Esophagus squamous epithelium (tissue), 5 donors: ENCODE measurements at regions not wholly inside any gene's neighbourhood (a gene's known extent, or its start where the extent isn't known, plus 50 kb on each side); places are given as distances from the start of the nearest gene placed in this dataset.

Experiments
- DNase-seq: peaks from one replicate; lab custom pipeline; 2025; lab: John Stamatoyannopoulos, UW
- H3K27ac ChIP-seq, 4 donors: fragments of 200-600 bp; sonication (generic); one replicate each; pipeline ENCODE4 v1.5.1; 2016 to 2019; ENCODE audit warnings: mild to moderate bottlenecking in 1 of 4
- H3K27me3 ChIP-seq, 4 donors: fragments of 200-600 bp; sonication (generic); 1 replicate in 3 of 4; 2 replicates in 1 of 4; pipeline versions ENCODE4 v1.5.1 to v1.6.0; 2017 to 2021; ENCODE audit warnings: antibody characterized with exemption in 1 of 4
- H3K36me3 ChIP-seq, 3 donors: fragments of 200-600 bp; sonication (generic); one replicate each; pipeline ENCODE4 v1.5.1; 2016 to 2019
- H3K4me1 ChIP-seq, 3 donors: fragments of 200-600 bp; sonication (generic); one replicate each; pipeline ENCODE4 v1.5.1; 2017 to 2019
- H3K4me3 ChIP-seq, 4 donors: fragments of 200-600 bp; sonication (generic); 1 replicate in 3 of 4; 2 replicates in 1 of 4; pipeline ENCODE4 v1.5.1; 2016 to 2019; ENCODE audit warnings: mild to moderate bottlenecking in 2 of 4, moderate library complexity in 1 of 4
- H3K9me3 ChIP-seq, 3 donors: fragments of 200-600 bp; sonication (generic); one replicate each; pipeline ENCODE4 v1.5.1; 2016 to 2019
- POLR2A ChIP-seq, 4 donors: fragments of 450-650 bp; IDR thresholded peaks; one replicate each; pipeline ENCODE4 v1.6.1; 2017; ENCODE audit warnings: antibody characterized with exemption in 4 of 4, mild to moderate bottlenecking in 4 of 4, moderate library complexity in 3 of 4
- WGBS, 2 donors: methylation state at CpG; one replicate each; pipeline ENCODE4 v1.1.5; 2018; 5-methylcytosine and 5-hydroxymethylcytosine counted together
- intact Hi-C: fragments of 100-400 bp; cut with DNase I; formaldehyde crosslinking; loops from one replicate; pipeline ENCODE4 v1.15.0; 2022
- TF ChIP-seq, protein P1 (sequence below), 6 experiments: fragments of 450-650 bp in 4 of 6; fragments of 200-600 bp in 2 of 6; sonication (generic) in 2 of 6; IDR thresholded peaks; one replicate each; pipeline ENCODE4 v1.5.1; 2016 to 2019; ENCODE audit warnings: antibody characterized with exemption in 6 of 6, mild to moderate bottlenecking in 4 of 6, moderate library complexity in 4 of 6
- donor health status: DM: yes; HTN: yes; CAD: no.

DNA sequence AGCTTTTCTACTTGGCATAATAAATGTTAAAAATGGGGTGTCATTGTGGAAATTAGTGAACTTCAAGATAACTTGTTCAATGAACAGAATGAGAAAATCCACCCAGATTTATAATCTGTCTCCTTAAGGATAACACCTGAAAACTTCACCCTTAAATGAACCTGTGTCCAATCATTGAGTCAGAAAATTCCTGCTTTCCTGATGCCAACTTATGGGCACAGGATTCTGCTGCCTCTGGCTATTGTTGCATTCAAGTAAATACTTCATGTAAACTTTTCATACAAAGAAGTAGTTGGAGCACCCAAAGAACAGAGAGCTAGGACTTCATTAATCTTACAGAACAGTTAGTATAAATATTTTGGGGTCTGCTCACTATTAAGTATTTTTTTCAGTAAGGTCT is 98.9 kb upstream of the PLEKHA5 start:
- no peaks in the 10 kb centered on the region for H3K27me3 ChIP-seq
- no peak overlapping the region for H3K27ac ChIP-seq
- no peaks in the 10 kb centered on the region for H3K9me3 ChIP-seq
- no peak overlapping the region for H3K4me3 ChIP-seq
- intact Hi-C loops: no loop called here
- no peaks in the 10 kb centered on the region for H3K36me3 ChIP-seq
- TF ChIP-seq POLR2A (IDR thresholded peaks at IDR 0.05): no peak
- TF ChIP-seq, protein P1, sequence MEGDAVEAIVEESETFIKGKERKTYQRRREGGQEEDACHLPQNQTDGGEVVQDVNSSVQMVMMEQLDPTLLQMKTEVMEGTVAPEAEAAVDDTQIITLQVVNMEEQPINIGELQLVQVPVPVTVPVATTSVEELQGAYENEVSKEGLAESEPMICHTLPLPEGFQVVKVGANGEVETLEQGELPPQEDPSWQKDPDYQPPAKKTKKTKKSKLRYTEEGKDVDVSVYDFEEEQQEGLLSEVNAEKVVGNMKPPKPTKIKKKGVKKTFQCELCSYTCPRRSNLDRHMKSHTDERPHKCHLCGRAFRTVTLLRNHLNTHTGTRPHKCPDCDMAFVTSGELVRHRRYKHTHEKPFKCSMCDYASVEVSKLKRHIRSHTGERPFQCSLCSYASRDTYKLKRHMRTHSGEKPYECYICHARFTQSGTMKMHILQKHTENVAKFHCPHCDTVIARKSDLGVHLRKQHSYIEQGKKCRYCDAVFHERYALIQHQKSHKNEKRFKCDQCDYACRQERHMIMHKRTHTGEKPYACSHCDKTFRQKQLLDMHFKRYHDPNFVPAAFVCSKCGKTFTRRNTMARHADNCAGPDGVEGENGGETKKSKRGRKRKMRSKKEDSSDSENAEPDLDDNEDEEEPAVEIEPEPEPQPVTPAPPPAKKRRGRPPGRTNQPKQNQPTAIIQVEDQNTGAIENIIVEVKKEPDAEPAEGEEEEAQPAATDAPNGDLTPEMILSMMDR (IDR thresholded peaks at IDR 0.05): no peak
- DNase-seq: no peak
- peaks cover 0 to 8% (median 0%) of the 10 kb centered on the region in 3 donors for H3K4me1 ChIP-seq

DNA sequence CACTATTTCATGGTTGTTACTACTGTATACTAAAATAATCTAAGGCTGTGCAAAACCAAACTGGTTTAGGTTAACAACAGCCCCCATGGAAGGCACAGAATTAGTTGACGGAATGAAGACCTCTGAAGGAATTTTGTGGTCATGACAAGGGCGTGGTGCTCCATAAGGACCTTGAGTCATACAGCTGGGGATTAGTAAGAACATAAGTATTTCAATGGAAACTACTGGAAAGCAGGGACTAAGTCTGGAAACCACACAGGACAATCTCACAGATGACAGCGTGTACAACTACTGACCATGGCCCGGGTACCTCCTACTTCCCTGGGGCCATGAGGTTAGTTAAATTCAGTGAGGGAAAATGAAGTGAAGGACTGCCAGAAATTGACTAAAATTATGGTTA is 98.5 kb upstream of the PLEKHA5 start:
- DNase-seq: no peak
- TF ChIP-seq POLR2A (IDR thresholded peaks at IDR 0.05): no peak
- TF ChIP-seq, protein P1 (IDR thresholded peaks at IDR 0.05): no peak
- intact Hi-C loops: no loop called here
- H3K27me3 ChIP-seq: no peaks in the 10 kb centered on the region
- no peaks in the 10 kb centered on the region for H3K9me3 ChIP-seq
- WGBS, 2 donors: 43 to 44% methylated on average over 4 of the region's 4 CpGs
- H3K4me1 ChIP-seq: peaks cover 0 to 8% (median 0%) of the 10 kb centered on the region in 3 donors
- H3K36me3 ChIP-seq: no peaks in the 10 kb centered on the region
- H3K27ac ChIP-seq: no peak overlapping the region
- H3K4me3 ChIP-seq: no peak overlapping the region

DNA sequence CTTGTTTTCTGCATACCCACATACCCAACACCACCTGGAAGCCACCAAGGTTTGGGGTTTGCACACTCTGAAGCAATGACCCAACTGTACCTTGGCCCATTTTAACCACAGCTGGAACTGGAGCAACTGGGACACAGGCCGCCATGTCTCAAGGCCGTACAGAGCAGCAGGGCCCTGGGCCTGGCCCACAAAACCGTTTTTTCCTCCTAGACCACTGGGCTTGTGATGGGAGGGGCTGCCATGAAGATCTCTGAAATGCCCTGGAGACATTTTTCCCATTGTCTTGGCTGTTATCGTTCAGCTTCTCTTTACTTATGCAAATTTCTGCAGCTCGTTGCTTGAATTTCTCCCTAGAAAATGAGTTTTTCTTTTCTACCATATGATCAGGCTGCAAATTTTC is 96.7 kb upstream of the PLEKHA5 start:
- TF ChIP-seq, protein P1 (IDR thresholded peaks at IDR 0.05): no peak
- no peaks in the 10 kb centered on the region for H3K36me3 ChIP-seq
- no peaks in the 10 kb centered on the region for H3K27me3 ChIP-seq
- no peak overlapping the region for H3K27ac ChIP-seq
- no peak for DNase-seq
- peaks cover 0 to 3% (median 0%) of the 10 kb centered on the region in 3 donors for H3K4me1 ChIP-seq
- H3K4me3 ChIP-seq: no peak overlapping the region
- no peaks in the 10 kb centered on the region for H3K9me3 ChIP-seq
- intact Hi-C loops: no loop called here
- whole genome bisulfite sequencing, 2 donors: 75% methylated on average over 3 to 5 of the region's 5 CpGs

DNA sequence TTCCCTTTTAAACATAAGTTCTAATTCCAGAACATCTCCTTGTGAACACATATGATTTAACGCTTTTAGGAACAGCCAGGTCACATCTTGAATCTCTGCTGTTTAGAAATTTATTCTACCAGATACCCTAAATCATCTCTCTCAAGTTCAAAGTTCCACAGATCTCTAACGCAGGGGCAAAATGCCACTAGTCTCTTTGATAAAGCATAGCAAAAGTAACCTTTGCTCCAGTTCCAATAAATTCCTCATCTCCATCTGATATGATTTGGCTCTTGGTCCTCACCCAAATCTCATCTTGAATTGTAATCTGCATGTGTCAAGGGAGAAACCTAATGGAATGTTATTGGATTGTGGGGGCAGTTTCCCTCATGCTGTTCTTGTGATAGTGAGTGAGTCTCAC is 96.3 kb upstream of the PLEKHA5 start:
- WGBS, 2 donors: 81 to 89% methylated on average over 2 of the region's 2 CpGs
- no peak overlapping the region for H3K27ac ChIP-seq
- intact Hi-C loops: no loop called here
- peaks cover 0 to 3% (median 0%) of the 10 kb centered on the region in 3 donors for H3K4me1 ChIP-seq
- no peaks in the 10 kb centered on the region for H3K27me3 ChIP-seq
- no peaks in the 10 kb centered on the region for H3K9me3 ChIP-seq
- H3K4me3 ChIP-seq: no peak overlapping the region
- no peaks in the 10 kb centered on the region for H3K36me3 ChIP-seq
- no peak for TF ChIP-seq POLR2A (IDR thresholded peaks at IDR 0.05)
- TF ChIP-seq, protein P1 (IDR thresholded peaks at IDR 0.05): no peak
- no peak for DNase-seq

DNA sequence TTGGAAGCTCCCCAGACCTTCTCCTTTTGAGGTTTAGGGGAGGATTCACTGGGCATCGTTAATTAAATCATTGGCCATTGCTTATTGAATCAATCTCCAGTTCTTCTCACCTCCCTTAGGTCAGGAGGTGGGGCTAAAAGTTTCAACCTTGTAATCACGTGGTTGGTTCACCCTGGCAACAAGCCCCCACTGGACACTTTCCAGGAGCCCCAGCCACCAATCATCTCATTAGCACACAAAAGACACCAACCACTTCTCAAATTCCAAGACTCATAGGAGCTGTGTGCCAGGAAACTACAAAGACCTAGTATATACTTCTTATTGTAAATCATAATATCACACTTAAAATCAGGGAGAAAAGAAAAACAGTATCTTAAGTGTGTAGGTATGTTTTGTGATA is 94.6 kb upstream of the PLEKHA5 start:
- no peak for DNase-seq
- H3K9me3 ChIP-seq: no peaks in the 10 kb centered on the region
- H3K27ac ChIP-seq: no peak overlapping the region
- peaks cover 0 to 3% (median 0%) of the 10 kb centered on the region in 3 donors for H3K4me1 ChIP-seq
- no peak overlapping the region for H3K4me3 ChIP-seq
- no peaks in the 10 kb centered on the region for H3K27me3 ChIP-seq
- intact Hi-C loops: no loop called here
- 50 to 54% methylated on average over 2 of the region's 2 CpGs for WGBS, 2 donors
- no peaks in the 10 kb centered on the region for H3K36me3 ChIP-seq
- TF ChIP-seq POLR2A (IDR thresholded peaks at IDR 0.05): no peak

DNA sequence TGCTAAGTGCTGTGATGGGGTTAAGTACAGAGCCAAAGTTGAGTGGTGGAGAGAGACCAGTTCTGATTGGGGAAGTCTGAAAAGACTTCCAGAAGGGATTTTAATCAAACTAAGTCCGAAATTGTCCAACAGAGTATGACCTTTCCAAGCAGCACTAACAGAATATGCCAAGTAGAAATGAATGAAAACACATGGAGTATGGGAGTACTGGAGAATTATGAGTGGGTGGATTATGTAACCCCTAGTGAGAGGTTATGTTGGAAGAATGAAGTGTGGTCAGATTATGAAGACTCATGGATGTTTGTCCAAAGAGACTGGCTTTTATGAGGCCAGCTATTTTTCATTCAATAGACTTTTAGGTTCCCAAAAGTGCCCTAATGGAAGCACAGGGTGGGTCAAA is 94.0 kb upstream of the PLEKHA5 start:
- DNase-seq: no peak
- Histone ChIP-seq H3K36me3 (no peaks in the 10 kb centered on the region), H3K27ac (no peak overlapping the region), H3K27me3 (no peaks in the 10 kb centered on the region), H3K9me3 (no peaks in the 10 kb centered on the region), H3K4me3 (no peak overlapping the region), H3K4me1 (peaks cover 0 to under 1% (median 0%) of the 10 kb centered on the region in 3 donors)
- intact Hi-C loops: no loop called here
- 25 to 62% methylated on average over 1 of the region's 1 CpG for WGBS, 2 donors
- TF ChIP-seq, protein P1 (IDR thresholded peaks at IDR 0.05): no peak
- TF ChIP-seq POLR2A (IDR thresholded peaks at IDR 0.05): no peak
